Activated CD8-positive, alpha-beta T cell treated with anti-CD3 and anti-CD28 coated beads for 36 hours (primary cell): ENCODE measurements at regions not wholly inside any gene's neighbourhood (a gene's known extent, or its start where the extent isn't known, plus 50 kb on each side); places are given as distances from the start of the nearest gene placed in this dataset.

Experiments
- ATAC-seq: fragments of 200-7000 bp; cut with Tn5 transposase; one replicate; pipeline ENCODE4 v1.10.0; 2021; ENCODE audit warnings: mild to moderate bottlenecking, moderate library complexity
- CTCF ChIA-PET: fragments of 350-600 bp; sonication (Branson Sonifier 250); formaldehyde crosslinking; loops from one replicate; lab custom pipeline; 2021; ENCODE audit warnings: antibody characterized with exemption; lab: Charles Lee
- POLR2A ChIA-PET: fragments of 350-600 bp; sonication (Branson Sonifier 250); formaldehyde crosslinking; loops from one replicate; lab custom pipeline; 2021; ENCODE audit warnings: antibody characterized with exemption; lab: Charles Lee
- DNase-seq: peaks from one replicate; pipeline ENCODE4 v3.0.0-alpha.2; 2020
- H3K27ac Mint-ChIP-seq: one replicate; pipeline ENCODE4 v1.8.0; 2021; ENCODE audit warnings: mild to moderate bottlenecking, mixed read lengths
- H3K27me3 Mint-ChIP-seq: one replicate; pipeline ENCODE4 v1.8.0; 2021; ENCODE audit warnings: mixed read lengths
- H3K36me3 Mint-ChIP-seq: one replicate; pipeline ENCODE4 v1.8.0; 2021; ENCODE audit warnings: low read depth, mixed read lengths
- H3K4me1 Mint-ChIP-seq: one replicate; pipeline ENCODE4 v1.8.0; 2021; ENCODE audit warnings: low read depth, mixed read lengths
- H3K4me3 Mint-ChIP-seq: one replicate; pipeline ENCODE4 v1.8.0; 2021; ENCODE audit warnings: mild to moderate bottlenecking, moderate library complexity, mixed read lengths
- H3K9me3 Mint-ChIP-seq: one replicate; pipeline ENCODE4 v1.8.0; 2021; ENCODE audit warnings: mixed read lengths
- intact Hi-C: fragments of 100-400 bp; cut with micrococcal nuclease; formaldehyde crosslinking; loops from one replicate; pipeline ENCODE4 v1.10.0; 2022
- TF ChIP-seq, protein P1 (sequence below): fragments of 200-600 bp; IDR thresholded peaks from one replicate; pipeline ENCODE4 v1.8.0; 2022; ENCODE audit warnings: antibody characterized with exemption, mild to moderate bottlenecking

GRCh38 chr6:44772838-44773237 is 385.3 kb downstream of the CDC5L start:
- ChIA-PET POLR2A (no interaction called here), CTCF (interaction anchor here (1.1 kb wide), 1 partner anchor 11 kb away, joined by 3 read pairs; no protein-coding TSS in a partner anchor)
- ATAC-seq (no peak), DNase-seq (no peak)
- Mint-ChIP-seq H3K27me3 (no peaks in the 10 kb centered on the region), H3K4me1 (peaks cover 9% of the 10 kb centered on the region), H3K36me3 (no peaks in the 10 kb centered on the region), H3K4me3 (no peak overlapping the region), H3K9me3 (peaks cover 2% of the 10 kb centered on the region), H3K27ac (no peak overlapping the region)
- TF ChIP-seq, protein P1, sequence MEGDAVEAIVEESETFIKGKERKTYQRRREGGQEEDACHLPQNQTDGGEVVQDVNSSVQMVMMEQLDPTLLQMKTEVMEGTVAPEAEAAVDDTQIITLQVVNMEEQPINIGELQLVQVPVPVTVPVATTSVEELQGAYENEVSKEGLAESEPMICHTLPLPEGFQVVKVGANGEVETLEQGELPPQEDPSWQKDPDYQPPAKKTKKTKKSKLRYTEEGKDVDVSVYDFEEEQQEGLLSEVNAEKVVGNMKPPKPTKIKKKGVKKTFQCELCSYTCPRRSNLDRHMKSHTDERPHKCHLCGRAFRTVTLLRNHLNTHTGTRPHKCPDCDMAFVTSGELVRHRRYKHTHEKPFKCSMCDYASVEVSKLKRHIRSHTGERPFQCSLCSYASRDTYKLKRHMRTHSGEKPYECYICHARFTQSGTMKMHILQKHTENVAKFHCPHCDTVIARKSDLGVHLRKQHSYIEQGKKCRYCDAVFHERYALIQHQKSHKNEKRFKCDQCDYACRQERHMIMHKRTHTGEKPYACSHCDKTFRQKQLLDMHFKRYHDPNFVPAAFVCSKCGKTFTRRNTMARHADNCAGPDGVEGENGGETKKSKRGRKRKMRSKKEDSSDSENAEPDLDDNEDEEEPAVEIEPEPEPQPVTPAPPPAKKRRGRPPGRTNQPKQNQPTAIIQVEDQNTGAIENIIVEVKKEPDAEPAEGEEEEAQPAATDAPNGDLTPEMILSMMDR, result no peak
- intact Hi-C loops, result no loop called here

- Mint-ChIP-seq H3K27ac (no peak overlapping the region), H3K9me3 (peaks cover 2% of the 10 kb centered on the region), H3K27me3 (no peaks in the 10 kb centered on the region), H3K36me3 (no peaks in the 10 kb centered on the region), H3K4me1 (peaks cover 2% of the 10 kb centered on the region), H3K4me3 (no peak overlapping the region)
- intact Hi-C loops, result no loop called here
- CTCF ChIA-PET, result no interaction called here
- TF ChIP-seq, protein P1, result no peak
- ATAC-seq (no peak), DNase-seq (no peak)
- POLR2A ChIA-PET, result no interaction called here
Observed at GRCh38 chr6:44775121-44775520, 387.6 kb downstream of the CDC5L start.

DNA sequence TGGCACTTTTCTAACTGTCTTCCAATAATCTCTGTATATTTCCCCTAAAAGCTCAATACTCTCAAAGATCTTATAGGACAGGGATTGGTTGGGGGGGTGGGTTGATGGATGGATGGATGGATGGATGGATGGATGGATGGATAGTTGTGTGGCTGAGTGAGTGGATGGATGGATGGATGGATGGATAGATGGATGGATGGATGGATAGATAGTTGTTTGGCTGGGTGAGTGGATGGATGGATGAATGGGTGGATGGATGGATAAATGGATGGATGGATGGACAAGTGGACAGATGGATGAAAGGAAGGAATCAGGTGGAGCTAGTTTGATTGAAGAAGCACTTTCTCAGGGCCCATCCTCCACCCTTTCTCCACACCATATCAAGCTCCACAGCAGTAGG is 388.8 kb downstream of the CDC5L start:
- ChIA-PET POLR2A (no interaction called here), CTCF (no interaction called here)
- TF ChIP-seq, protein P1, result no peak
- peaks cover 2% of the 10 kb centered on the region for H3K9me3 Mint-ChIP-seq
- no peaks in the 10 kb centered on the region for H3K27me3 Mint-ChIP-seq
- H3K36me3 Mint-ChIP-seq, result no peaks in the 10 kb centered on the region
- ATAC-seq (no peak), DNase-seq (no peak)
- no peak overlapping the region for H3K4me3 Mint-ChIP-seq
- no peak overlapping the region for H3K27ac Mint-ChIP-seq
- H3K4me1 Mint-ChIP-seq, result no peaks in the 10 kb centered on the region
- intact Hi-C loops, result no loop called here

DNA sequence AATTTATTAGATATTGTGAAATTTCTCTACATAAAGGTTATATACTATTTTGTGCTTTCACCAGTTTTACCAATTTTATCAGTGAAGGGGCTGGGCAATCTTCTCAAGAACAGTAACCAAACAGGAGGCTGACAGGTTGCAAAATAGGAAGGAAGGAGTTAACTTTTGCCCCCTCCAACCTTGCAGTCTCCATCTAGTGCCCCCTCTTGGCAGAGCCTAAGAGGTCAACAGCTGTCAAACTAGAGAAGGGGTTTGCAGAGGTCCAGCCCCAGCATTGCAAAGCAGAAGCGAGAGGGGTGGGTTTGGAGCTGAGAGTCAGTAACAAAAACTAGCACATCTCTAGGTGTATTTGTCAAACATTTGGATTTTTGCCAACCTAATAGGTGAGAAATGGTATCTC is 391.0 kb downstream of the CDC5L start:
- POLR2A ChIA-PET, result interaction anchor here (0.9 kb wide), 1 partner anchor 645 kb away, joined by 3 read pairs; no protein-coding TSS in a partner anchor
- TF ChIP-seq, protein P1, result no peak
- Mint-ChIP-seq H3K4me1 (no peaks in the 10 kb centered on the region), H3K4me3 (no peak overlapping the region), H3K9me3 (peaks cover 2% of the 10 kb centered on the region), H3K27ac (no peak overlapping the region), H3K36me3 (no peaks in the 10 kb centered on the region), H3K27me3 (no peaks in the 10 kb centered on the region)
- CTCF ChIA-PET, result interaction anchor here (1.3 kb wide), 1 partner anchor 10 kb away, joined by 3 read pairs; no protein-coding TSS in a partner anchor
- intact Hi-C loops, result no loop called here
- ATAC-seq (no peak), DNase-seq (no peak)
